ENCODE measurements at regions not wholly inside any gene's neighbourhood (a gene's known extent, or its start where the extent isn't known, plus 50 kb on each side); places are given as distances from the start of the nearest gene placed in this dataset.

DNA sequence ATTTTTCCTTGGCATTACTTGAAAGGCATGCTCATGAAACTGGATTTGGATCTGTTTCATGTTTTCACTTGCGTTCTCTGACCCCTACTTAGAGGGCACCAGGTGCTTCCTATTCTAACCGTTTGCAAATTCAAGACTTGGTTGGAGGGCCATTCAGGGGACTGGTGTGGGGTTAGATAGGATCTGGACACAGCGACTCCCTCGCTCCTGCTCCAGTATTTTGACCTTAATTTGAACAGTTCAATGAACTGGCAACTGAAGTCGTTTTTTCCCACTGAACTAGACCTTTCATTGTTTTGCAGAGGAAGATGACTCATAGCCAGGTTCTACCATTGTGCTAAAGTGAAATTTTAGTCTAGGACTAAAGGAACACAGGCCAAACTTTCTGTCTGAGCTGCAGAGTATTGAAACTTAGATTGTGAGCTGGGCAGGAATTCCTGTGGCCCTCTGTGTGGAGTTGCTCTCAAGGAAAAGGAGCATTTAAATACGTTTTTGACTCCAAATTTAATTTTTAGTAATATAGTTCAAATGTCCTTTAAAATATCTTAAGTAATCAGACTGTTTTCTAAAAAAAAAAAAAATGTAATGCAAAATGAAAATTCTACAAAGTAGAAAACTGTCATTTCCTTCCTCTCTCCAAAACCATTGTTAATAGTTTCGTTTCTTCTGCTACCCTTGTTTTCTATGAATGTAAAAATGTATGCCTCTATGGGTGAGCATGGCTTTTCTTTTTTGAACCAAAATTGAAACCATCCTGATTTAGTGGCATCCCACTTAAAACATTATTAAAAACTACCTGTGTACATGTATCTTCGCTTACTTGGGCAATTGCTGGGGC, 64.8 kb downstream of the UTRN start:
- TF ChIP-seq, protein P1, sequence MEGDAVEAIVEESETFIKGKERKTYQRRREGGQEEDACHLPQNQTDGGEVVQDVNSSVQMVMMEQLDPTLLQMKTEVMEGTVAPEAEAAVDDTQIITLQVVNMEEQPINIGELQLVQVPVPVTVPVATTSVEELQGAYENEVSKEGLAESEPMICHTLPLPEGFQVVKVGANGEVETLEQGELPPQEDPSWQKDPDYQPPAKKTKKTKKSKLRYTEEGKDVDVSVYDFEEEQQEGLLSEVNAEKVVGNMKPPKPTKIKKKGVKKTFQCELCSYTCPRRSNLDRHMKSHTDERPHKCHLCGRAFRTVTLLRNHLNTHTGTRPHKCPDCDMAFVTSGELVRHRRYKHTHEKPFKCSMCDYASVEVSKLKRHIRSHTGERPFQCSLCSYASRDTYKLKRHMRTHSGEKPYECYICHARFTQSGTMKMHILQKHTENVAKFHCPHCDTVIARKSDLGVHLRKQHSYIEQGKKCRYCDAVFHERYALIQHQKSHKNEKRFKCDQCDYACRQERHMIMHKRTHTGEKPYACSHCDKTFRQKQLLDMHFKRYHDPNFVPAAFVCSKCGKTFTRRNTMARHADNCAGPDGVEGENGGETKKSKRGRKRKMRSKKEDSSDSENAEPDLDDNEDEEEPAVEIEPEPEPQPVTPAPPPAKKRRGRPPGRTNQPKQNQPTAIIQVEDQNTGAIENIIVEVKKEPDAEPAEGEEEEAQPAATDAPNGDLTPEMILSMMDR (conservative IDR thresholded peaks at IDR 0.05; ENCODE audit: low read depth, low read length): no peak
- TF ChIP-seq EZH2 (IDR thresholded peaks at IDR 0.05; ENCODE audit: low read length, unreplicated experiment): no peak

All from PC-3 (cell line).